HCT116 (cell line): ENCODE measurements at regions not wholly inside any gene's neighbourhood (a gene's known extent, or its start where the extent isn't known, plus 50 kb on each side); places are given as distances from the start of the nearest gene placed in this dataset.

Source experiments
- ATAC-seq: fragments of 200-7000 bp; cut with Tn5 transposase; 2 replicates; pipeline ENCODE4 v1.9.1; 2020; ENCODE audit warnings: mild to moderate bottlenecking, moderate library complexity
- BruUV-seq: library from RNA; stranded (reverse); fragments of 400-500 nt; replicated peaks from 2 replicates; lab custom pipeline; 2021; lab: Mats Ljungman, UMichigan
- CTCF ChIA-PET: fragments of 300-600 bp; sonication (Branson Sonifier 250); formaldehyde crosslinking; loops from one replicate; lab custom pipeline; 2021; ENCODE audit warnings: antibody characterized with exemption; lab: Charles Lee
- POLR2A ChIA-PET: fragments of 300-600, 350-600 bp; sonication (Branson Sonifier 250); formaldehyde crosslinking; loops from one replicate; lab custom pipeline; 2021; ENCODE audit warnings: antibody characterized with exemption; lab: Charles Lee
- RAD21 ChIA-PET, 2 experiments: fragments of 300-600 bp; sonication (Branson Sonifier 250); formaldehyde crosslinking; loops; one replicate each; lab custom pipeline; 2023; ENCODE audit warnings: low total read pairs in 2 of 2; ENCODE audit not compliant: uncharacterized antibody in 2 of 2, unreplicated experiment in 2 of 2, low non-redundant PET in 1 of 2; lab: Charles Lee
- DNase-seq: peaks from one replicate; pipeline ENCODE4 v3.0.0-alpha.2; 2010; ENCODE audit warnings: low read depth, low spot score
- H2AFZ ChIP-seq: fragments of 200-600 bp; shearing (Covaris generic), sonication (generic); 2 replicates; pipeline ENCODE4 v1.6.1; 2017; ENCODE audit warnings: low read depth, mixed run types, mixed read lengths, antibody characterized with exemption, low read length; ENCODE audit not compliant: poor library complexity, severe bottlenecking
- H3K27ac ChIP-seq: 2 replicates; pipeline ENCODE4 v1.5.1; 2012; ENCODE audit warnings: low read depth, low read length
- H3K27me3 ChIP-seq: fragments of 200-600 bp; sonication (generic); 2 replicates; pipeline ENCODE4 v1.6.1; 2016; ENCODE audit warnings: mixed run types, low read length, mixed read lengths; ENCODE audit not compliant: insufficient read depth
- H3K36me3 ChIP-seq, 2 experiments: fragments of 200-500 bp in 1 of 2; fragments of 200-600 bp in 1 of 2; sonication (Bioruptor generic) in 1 of 2; sonication (generic) in 1 of 2; 2 replicates each; pipeline versions ENCODE4 v1.5.1 to v1.6.1; 2014 to 2016; ENCODE audit warnings: low read length in 2 of 2, inconsistent platforms in 1 of 2, mixed read lengths in 1 of 2, mixed run types in 1 of 2; ENCODE audit not compliant: insufficient read depth in 2 of 2, control insufficient read depth in 1 of 2
- H3K4me1 ChIP-seq, 2 experiments: fragments of 200-600 bp in 1 of 2; sonication (generic) in 1 of 2; 2 replicates each; pipeline versions ENCODE4 v1.5.1 to v1.6.1; 2012 to 2017; ENCODE audit warnings: low read length in 2 of 2, inconsistent platforms in 1 of 2, mild to moderate bottlenecking in 1 of 2, mixed read lengths in 1 of 2, mixed run types in 1 of 2, moderate library complexity in 1 of 2; ENCODE audit not compliant: insufficient read depth in 2 of 2, control insufficient read depth in 1 of 2
- H3K4me2 ChIP-seq: fragments of 200-600 bp; sonication (generic); 2 replicates; pipeline ENCODE4 v1.6.1; 2017; ENCODE audit warnings: mixed run types, low read length, mixed read lengths
- H3K4me3 ChIP-seq, 2 experiments: fragments of 200-600 bp in 1 of 2; sonication (generic) in 1 of 2; replicated peaks in 1 of 2; 2 replicates each; pipeline ENCODE4 v1.5.1; 2011 to 2016; ENCODE audit warnings: low read length in 2 of 2, control low read depth in 1 of 2, low read depth in 1 of 2, mild to moderate bottlenecking in 1 of 2, mixed read lengths in 1 of 2, mixed run types in 1 of 2
- H3K79me2 ChIP-seq: fragments of 200-600 bp; sonication (generic); 2 replicates; pipeline ENCODE4 v1.6.1; 2017; ENCODE audit warnings: mild to moderate bottlenecking, mixed run types, low read length, moderate library complexity, mixed read lengths; ENCODE audit not compliant: insufficient read depth
- H3K9ac ChIP-seq: fragments of 200-600 bp; sonication (generic); 2 replicates; pipeline ENCODE4 v1.6.1; 2016; ENCODE audit warnings: low read length, mixed read lengths
- H3K9me2 ChIP-seq: fragments of 200-600 bp; sonication (generic), shearing (Covaris generic); 2 replicates; pipeline ENCODE4 v1.6.1; 2017; ENCODE audit warnings: mixed run types, mild to moderate bottlenecking, moderate library complexity; ENCODE audit not compliant: insufficient read depth
- H3K9me3 ChIP-seq, 2 experiments: fragments of 200-500 bp in 1 of 2; fragments of 200-600 bp in 1 of 2; sonication (Bioruptor generic) in 1 of 2; sonication (generic) in 1 of 2; 2 replicates each; pipeline ENCODE4 v1.6.1; 2014 to 2017; ENCODE audit warnings: low read length in 2 of 2, mixed read lengths in 2 of 2, inconsistent platforms in 1 of 2, low read depth in 1 of 2, mild to moderate bottlenecking in 1 of 2, mixed run types in 1 of 2, moderate library complexity in 1 of 2; ENCODE audit not compliant: control insufficient read depth in 1 of 2, insufficient read depth in 1 of 2
- H4K20me1 ChIP-seq: fragments of 200-600 bp; sonication (generic), shearing (Covaris generic); 2 replicates; pipeline ENCODE4 v1.6.1; 2017; ENCODE audit warnings: mixed run types, mild to moderate bottlenecking, moderate library complexity; ENCODE audit not compliant: insufficient read depth
- ATF3 ChIP-seq: IDR thresholded peaks from 2 replicates; pipeline ENCODE4 v1.6.1; 2012
- CEBPB ChIP-seq: IDR thresholded peaks from 2 replicates; pipeline ENCODE4 v1.6.1; 2012; ENCODE audit warnings: low read depth
- EGR1 ChIP-seq: IDR thresholded peaks from 2 replicates; pipeline ENCODE4 v1.6.1; 2012; ENCODE audit warnings: low read depth
- EZH2phosphoT487 ChIP-seq: fragments of 200-600 bp; IDR thresholded peaks from 2 replicates; pipeline ENCODE4 v1.6.1; 2018; ENCODE audit warnings: antibody characterized with exemption, borderline replicate concordance
- JUND ChIP-seq: IDR thresholded peaks from 2 replicates; pipeline ENCODE4 v1.6.1; 2012
- POLR2AphosphoS5 ChIP-seq: IDR thresholded peaks from 2 replicates; pipeline ENCODE4 v1.6.1; 2011; ENCODE audit warnings: mild to moderate bottlenecking, low read depth, low read length, moderate library complexity
- RAD21 ChIP-seq: IDR thresholded peaks from 2 replicates; pipeline ENCODE4 v1.6.1; 2012; ENCODE audit warnings: low read depth, mild to moderate bottlenecking
- REST ChIP-seq: IDR thresholded peaks from 2 replicates; pipeline ENCODE4 v1.6.1; 2012; ENCODE audit warnings: low read depth
- SIN3A ChIP-seq: IDR thresholded peaks from 2 replicates; pipeline ENCODE4 v1.6.1; 2012; ENCODE audit warnings: low read depth
- SP1 ChIP-seq: IDR thresholded peaks from 2 replicates; pipeline ENCODE4 v1.6.1; 2012; ENCODE audit warnings: low read depth
- SRF ChIP-seq: IDR thresholded peaks from 2 replicates; pipeline ENCODE4 v1.6.1; 2012; ENCODE audit warnings: low read depth
- TCF7L2 ChIP-seq: IDR thresholded peaks from 2 replicates; pipeline ENCODE4 v1.7.0; 2011; ENCODE audit warnings: borderline replicate concordance, inconsistent platforms; ENCODE audit not compliant: insufficient read depth, insufficient read length; ENCODE audit errors: extremely low read depth
- YY1 ChIP-seq: IDR thresholded peaks from 2 replicates; pipeline ENCODE4 v1.6.1; 2011; ENCODE audit warnings: low read length, low read depth, moderate library complexity, mild to moderate bottlenecking; ENCODE audit not compliant: insufficient replicate concordance; ENCODE audit errors: extremely low read depth
- ZFX ChIP-seq: fragments of 450-650 bp; IDR thresholded peaks from 2 replicates; pipeline ENCODE4 v1.6.1; 2017
- ZNF274 ChIP-seq: fragments of 200-500 bp; sonication (Bioruptor generic); IDR thresholded peaks from 2 replicates; pipeline ENCODE4 v1.6.1; 2014; ENCODE audit warnings: mild to moderate bottlenecking, low read depth, low read length, inconsistent platforms
- intact Hi-C: fragments of 100-400 bp; cut with micrococcal nuclease; formaldehyde crosslinking; loops from 2 replicates; pipeline ENCODE4 v1.10.0; 2022
- TF ChIP-seq, protein P1 (sequence below): IDR thresholded peaks from 2 replicates; pipeline ENCODE4 v1.6.1; 2011; ENCODE audit warnings: mild to moderate bottlenecking, low read length, moderate library complexity; ENCODE audit not compliant: insufficient replicate concordance; ENCODE audit errors: extremely low read depth
- TF ChIP-seq, protein P2 (sequence below): IDR thresholded peaks from 2 replicates; pipeline ENCODE4 v1.6.1; 2012
- TF ChIP-seq, protein P3 (sequence below), 3 experiments: fragments of 200-600 bp in 1 of 3; sonication (generic) in 1 of 3; IDR thresholded peaks in 2 of 3; conservative IDR thresholded peaks in 1 of 3; 2 replicates each; pipeline ENCODE4 v1.5.1; 2012 to 2017; ENCODE audit warnings: low read depth in 2 of 3, low read length in 2 of 3, antibody characterized with exemption in 1 of 3, borderline replicate concordance in 1 of 3, control low read depth in 1 of 3, mild to moderate bottlenecking in 1 of 3, mixed read lengths in 1 of 3, mixed run types in 1 of 3, moderate library complexity in 1 of 3; ENCODE audit not compliant: insufficient read depth in 1 of 3

GRCh38 chr1:10869933-10870332, 73.5 kb upstream of the CASZ1 start:
- ChIA-PET CTCF (interaction anchor here (0.6 to 1.2 kb wide), 3 partner anchors 234 to 376 kb away, joined by 3 read pairs; no protein-coding TSS in a partner anchor), RAD21 (no interaction called here), POLR2A (no interaction called here)
- no peaks in the 10 kb centered on the region for H3K79me2 ChIP-seq
- H3K4me1 ChIP-seq: peaks cover 8 to 11% of the 10 kb centered on the region in 2 experiments; a peak in 3 of 4 replicates
- H2AFZ ChIP-seq: no peak overlapping the region
- H4K20me1 ChIP-seq: no peaks in the 10 kb centered on the region
- H3K27ac ChIP-seq: no peak overlapping the region
- no peaks in the 10 kb centered on the region for H3K36me3 ChIP-seq
- TF ChIP-seq EGR1: no peak
- no peak for TF ChIP-seq SIN3A
- TF ChIP-seq RAD21: no peak
- TF ChIP-seq CEBPB: no peak
- no peak for TF ChIP-seq EZH2phosphoT487
- TF ChIP-seq TCF7L2: no peak
- TF ChIP-seq ZNF274: no peak
- TF ChIP-seq JUND: no peak
- TF ChIP-seq SRF: no peak
- no peak for TF ChIP-seq REST
- TF ChIP-seq SP1: no peak
- TF ChIP-seq ATF3: no peak
- TF ChIP-seq, protein P1, sequence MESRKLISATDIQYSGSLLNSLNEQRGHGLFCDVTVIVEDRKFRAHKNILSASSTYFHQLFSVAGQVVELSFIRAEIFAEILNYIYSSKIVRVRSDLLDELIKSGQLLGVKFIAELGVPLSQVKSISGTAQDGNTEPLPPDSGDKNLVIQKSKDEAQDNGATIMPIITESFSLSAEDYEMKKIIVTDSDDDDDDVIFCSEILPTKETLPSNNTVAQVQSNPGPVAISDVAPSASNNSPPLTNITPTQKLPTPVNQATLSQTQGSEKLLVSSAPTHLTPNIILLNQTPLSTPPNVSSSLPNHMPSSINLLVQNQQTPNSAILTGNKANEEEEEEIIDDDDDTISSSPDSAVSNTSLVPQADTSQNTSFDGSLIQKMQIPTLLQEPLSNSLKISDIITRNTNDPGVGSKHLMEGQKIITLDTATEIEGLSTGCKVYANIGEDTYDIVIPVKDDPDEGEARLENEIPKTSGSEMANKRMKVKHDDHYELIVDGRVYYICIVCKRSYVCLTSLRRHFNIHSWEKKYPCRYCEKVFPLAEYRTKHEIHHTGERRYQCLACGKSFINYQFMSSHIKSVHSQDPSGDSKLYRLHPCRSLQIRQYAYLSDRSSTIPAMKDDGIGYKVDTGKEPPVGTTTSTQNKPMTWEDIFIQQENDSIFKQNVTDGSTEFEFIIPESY: no peak
- no peak for TF ChIP-seq ZFX
- no peak for TF ChIP-seq POLR2AphosphoS5
- TF ChIP-seq, protein P2, sequence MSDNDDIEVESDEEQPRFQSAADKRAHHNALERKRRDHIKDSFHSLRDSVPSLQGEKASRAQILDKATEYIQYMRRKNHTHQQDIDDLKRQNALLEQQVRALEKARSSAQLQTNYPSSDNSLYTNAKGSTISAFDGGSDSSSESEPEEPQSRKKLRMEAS: no peak
- no peak for TF ChIP-seq YY1
- TF ChIP-seq, protein P3, sequence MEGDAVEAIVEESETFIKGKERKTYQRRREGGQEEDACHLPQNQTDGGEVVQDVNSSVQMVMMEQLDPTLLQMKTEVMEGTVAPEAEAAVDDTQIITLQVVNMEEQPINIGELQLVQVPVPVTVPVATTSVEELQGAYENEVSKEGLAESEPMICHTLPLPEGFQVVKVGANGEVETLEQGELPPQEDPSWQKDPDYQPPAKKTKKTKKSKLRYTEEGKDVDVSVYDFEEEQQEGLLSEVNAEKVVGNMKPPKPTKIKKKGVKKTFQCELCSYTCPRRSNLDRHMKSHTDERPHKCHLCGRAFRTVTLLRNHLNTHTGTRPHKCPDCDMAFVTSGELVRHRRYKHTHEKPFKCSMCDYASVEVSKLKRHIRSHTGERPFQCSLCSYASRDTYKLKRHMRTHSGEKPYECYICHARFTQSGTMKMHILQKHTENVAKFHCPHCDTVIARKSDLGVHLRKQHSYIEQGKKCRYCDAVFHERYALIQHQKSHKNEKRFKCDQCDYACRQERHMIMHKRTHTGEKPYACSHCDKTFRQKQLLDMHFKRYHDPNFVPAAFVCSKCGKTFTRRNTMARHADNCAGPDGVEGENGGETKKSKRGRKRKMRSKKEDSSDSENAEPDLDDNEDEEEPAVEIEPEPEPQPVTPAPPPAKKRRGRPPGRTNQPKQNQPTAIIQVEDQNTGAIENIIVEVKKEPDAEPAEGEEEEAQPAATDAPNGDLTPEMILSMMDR (IDR thresholded peaks at IDR 0.05 in 2 of 3, conservative IDR thresholded peaks at IDR 0.05 in 1 of 3; ENCODE audit: borderline replicate concordance in 1 of 3, insufficient read depth in 1 of 3, low read depth in 2 of 3, low read length in 2 of 3): no peak
- intact Hi-C loops: loop anchor here (5.0 kb wide), 2 partner anchors 178 to 198 kb away; no protein-coding TSS in a partner anchor
- no peaks in the 10 kb centered on the region for H3K9me3 ChIP-seq
- no peak overlapping the region for H3K9ac ChIP-seq
- BruUV-seq: no TSS peak
- no peak overlapping the region for H3K4me2 ChIP-seq
- no peaks in the 10 kb centered on the region for H3K9me2 ChIP-seq
- no peak for DNase-seq
- H3K4me3 ChIP-seq: no peak overlapping the region
- H3K27me3 ChIP-seq: 0 out of 2 replicates have a peak, but pooled peaks cover 2% of the 10 kb centered on the region
- ATAC-seq: no peak
